SU-DHL-6 (cell line): ENCODE measurements at regions not wholly inside any gene's neighbourhood (a gene's known extent, or its start where the extent isn't known, plus 50 kb on each side); places are given as distances from the start of the nearest gene placed in this dataset.

ENCODE experiments used
- EZH2phosphoT487 ChIP-seq: fragments of 200-600 bp; sonication (generic), shearing (Covaris generic); conservative IDR thresholded peaks from 2 replicates; pipeline ENCODE4 v1.6.1; 2018; ENCODE audit warnings: mild to moderate bottlenecking, antibody characterized with exemption, low read length, moderate library complexity, mixed read lengths
- TF ChIP-seq, protein P1 (sequence below): fragments of 200-600 bp; sonication (generic); IDR thresholded peaks from one replicate; pipeline ENCODE4 v1.5.1; 2017; ENCODE audit warnings: antibody characterized with exemption, mild to moderate bottlenecking, low read length, moderate library complexity; ENCODE audit not compliant: insufficient read depth, poor library complexity, severe bottlenecking

DNA sequence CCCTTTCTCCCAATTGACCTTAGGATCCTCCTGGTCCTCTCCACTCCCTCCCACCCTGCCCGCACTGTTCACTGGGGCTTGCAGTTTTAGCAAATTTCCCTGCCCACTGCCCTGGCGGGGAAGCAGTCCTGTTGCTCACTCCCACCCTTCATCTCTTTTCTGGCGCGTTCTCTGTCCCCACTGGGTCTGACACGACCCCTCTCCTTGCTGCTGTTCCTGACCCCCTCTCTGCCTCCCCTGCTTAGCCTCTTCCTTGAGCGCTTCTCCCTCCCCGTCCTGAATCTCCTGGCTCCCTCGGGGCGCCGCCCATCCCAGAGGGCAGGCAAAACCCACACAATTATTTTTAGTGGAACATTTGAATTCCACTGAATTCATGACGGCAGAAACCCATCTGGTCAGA, 1796.4 kb downstream of the TP53TG3F start:
- TF ChIP-seq, protein P1, sequence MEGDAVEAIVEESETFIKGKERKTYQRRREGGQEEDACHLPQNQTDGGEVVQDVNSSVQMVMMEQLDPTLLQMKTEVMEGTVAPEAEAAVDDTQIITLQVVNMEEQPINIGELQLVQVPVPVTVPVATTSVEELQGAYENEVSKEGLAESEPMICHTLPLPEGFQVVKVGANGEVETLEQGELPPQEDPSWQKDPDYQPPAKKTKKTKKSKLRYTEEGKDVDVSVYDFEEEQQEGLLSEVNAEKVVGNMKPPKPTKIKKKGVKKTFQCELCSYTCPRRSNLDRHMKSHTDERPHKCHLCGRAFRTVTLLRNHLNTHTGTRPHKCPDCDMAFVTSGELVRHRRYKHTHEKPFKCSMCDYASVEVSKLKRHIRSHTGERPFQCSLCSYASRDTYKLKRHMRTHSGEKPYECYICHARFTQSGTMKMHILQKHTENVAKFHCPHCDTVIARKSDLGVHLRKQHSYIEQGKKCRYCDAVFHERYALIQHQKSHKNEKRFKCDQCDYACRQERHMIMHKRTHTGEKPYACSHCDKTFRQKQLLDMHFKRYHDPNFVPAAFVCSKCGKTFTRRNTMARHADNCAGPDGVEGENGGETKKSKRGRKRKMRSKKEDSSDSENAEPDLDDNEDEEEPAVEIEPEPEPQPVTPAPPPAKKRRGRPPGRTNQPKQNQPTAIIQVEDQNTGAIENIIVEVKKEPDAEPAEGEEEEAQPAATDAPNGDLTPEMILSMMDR = no peak
- TF ChIP-seq EZH2phosphoT487 = no peak
